ENCODE measurements at regions not wholly inside any gene's neighbourhood (a gene's known extent, or its start where the extent isn't known, plus 50 kb on each side); places are given as distances from the start of the nearest gene placed in this dataset.
"Not testable (repeated sequence)": the region's sequence is repeated elsewhere in the genome, so short reads cannot be mapped to it uniquely, and the experiment has no call there.

DNA sequence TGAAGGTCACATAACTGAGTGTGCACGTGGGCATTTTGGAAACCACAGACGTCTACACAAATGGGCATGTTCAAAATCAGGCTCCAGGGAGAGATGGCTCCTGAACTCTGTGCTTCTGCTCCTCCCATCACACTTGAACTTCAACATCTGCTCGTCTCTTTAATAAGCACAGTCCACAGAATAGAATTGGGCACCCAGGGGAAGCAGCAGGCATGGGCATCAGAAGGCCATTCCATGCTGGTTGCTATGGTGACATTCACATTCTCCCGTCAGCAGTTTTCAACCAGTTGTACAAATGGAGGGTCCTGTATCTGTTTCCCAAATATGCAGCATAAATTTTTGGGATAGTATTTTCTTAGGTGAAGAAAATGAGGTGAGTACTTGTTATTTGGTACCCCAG lies 183.7 kb upstream of the COPS8 start:
- DNase-seq (ENCODE audit: low spot score), result no peak

DNA sequence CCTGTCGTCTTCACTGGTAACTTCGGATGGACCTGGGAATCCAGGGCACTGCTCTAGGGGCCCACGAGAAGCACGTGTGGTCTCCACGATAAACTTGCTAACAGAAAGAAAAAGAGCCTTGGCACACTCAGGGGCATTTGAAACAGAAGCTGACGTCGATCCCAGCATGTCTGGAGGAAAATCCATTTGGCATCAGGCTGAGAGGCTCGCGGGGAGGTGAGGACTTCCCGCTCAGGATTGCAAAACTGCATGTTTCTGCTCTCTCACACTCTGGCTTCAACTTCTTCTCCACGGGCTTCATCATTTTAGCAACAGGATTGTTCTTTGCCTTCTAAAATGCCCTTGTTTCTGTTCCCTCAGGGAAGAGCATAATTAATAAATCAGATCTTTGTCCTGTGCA lies 181.7 kb upstream of the COPS8 start:
- no peak for DNase-seq (ENCODE audit: low spot score)

DNA sequence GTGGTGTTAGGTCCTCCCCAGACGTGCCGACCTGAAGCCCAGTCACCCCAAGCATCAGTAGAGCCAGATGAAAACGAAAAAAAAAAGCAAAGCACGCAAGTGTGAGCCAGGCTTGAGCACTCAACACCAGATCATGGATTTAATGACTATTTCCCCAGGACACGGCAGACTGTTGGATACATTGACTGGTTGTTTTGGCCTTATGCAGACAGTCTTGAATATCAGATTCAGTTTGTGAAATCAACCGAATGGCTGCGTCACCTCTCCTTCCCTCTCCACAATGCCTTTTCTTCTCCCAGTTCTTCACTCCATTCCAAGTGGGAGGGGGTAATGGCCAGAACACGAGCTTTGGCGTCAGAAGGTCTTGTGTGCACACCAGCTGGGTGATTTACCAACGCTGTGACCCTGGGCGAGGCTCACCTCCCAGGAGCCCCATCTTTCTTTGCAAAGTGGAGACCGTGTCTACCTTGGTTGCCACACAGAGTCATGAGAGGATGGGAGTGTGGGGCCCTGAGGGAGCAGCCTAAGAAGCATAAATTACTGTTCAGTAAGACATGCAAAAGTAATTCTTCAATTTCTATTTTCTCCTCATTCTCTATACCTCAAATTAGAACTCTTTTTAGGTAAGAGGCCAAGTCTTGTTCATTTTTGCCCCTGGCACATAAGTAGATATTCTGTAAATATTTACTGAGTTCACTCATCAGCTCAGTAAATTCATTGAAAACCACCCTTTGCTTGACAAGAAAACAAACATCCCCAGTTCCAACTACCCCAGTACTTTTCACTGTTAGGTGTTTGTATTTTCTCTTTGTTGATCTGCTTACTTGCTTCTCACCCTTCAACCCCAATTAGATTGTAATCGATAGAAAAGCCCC lies 181.1 kb upstream of the COPS8 start:
- no peak for DNase-seq (ENCODE audit: low spot score)

DNA sequence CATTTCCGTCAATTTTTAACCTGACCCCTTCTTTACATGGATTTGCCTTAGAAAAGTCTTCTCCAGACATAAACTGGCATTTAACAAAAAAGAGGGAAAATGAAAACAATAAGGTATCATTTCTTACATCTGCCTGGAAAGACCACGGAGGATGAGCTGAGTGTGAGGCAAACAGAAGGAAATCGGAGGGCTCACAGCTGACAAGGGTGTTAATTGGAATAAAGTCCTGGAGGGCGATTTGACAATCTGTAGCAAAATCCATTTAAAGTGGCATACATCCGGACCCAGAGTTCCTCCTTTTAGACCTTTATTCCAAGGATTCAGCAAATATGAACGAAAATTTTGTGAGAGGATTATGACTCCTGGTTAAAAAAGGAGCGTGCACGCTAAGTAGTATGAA lies 179.7 kb upstream of the COPS8 start:
- no peak for DNase-seq (ENCODE audit: low spot score)

- no peak for DNase-seq (ENCODE audit: low spot score)
Measured at GRCh38 chr2:236908439-236909192, 177.1 kb upstream of the COPS8 start.

- no peak for DNase-seq (ENCODE audit: low spot score)
Measured at GRCh38 chr2:236909193-236909504, 176.5 kb upstream of the COPS8 start.

DNA sequence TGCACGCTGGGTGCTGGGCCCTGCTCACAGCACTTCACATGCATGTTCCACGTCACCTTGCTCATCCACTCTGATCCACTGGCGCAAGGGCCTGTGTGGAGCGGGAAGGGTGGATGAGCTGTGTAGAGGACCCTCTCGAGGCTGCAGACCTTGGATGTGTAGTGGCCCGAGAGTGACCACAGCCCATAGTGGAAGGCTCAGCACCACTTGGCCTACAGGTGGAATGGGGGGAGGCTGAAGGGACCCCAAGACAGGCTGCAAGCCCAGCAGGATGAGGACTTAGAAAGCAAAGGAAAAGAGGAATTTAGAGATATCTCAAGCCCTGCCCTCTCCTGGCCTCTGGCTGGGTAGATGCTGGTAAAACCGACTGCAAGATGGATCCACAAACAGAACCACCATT lies 175.9 kb upstream of the COPS8 start:
- no peak for DNase-seq (ENCODE audit: low spot score)

DNA sequence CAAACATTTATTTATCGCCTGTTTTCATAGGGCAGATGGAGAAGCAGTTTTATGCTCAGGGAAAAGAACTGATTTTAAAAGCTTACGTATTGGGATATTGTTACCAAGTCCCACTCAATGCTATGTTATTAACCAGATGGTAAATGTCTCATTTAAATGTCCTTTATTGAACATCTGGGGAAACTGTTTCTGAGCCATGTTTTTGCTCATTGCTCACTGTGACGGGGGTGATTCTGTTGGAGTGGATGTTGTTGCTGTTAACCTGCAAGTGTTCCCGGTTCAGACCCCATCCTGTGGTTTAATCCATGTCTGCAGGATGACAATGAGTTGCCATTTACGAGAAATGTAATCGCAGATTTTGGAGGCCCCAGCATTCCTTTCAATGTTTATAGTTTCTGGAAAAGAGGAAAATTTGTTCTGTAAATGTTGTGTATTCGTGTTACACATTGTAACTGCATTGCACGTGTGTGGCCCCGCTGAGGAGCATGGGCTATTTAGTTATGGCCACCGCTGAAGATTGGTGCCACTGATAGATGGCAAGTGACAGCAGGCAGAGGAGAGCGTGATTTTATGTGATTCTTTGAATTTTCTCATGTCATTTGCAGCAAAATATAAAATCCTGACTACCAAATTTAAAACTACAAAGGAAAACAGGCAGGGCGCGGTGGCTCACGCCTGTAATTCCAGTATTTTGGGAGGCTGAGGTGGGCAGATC lies 174.8 kb upstream of the COPS8 start:
- DNase-seq (ENCODE audit: low spot score), result no peak

- no peak for DNase-seq (ENCODE audit: low spot score)
Measured at GRCh38 chr2:236912326-236913120, 173.2 kb upstream of the COPS8 start.

DNA sequence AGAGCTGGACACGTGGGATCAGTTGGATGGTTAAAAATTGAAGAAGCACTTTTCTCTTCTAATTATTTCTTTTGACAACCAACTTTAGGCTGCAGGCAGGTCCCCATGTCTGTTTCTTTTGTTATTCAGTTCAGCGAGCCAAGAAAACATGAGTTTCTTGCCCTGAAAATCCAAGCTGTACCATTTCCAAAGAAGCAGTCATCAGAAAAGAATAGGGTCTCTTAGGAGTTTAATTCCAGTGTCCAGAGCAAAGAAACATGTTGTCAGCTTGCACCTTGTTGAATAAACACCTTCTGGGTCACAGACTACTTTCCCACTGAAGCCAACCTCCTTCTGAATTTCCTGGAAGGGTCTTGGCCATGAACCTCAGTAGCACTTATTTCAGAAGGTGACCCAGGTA lies 170.5 kb upstream of the COPS8 start:
- no peak for DNase-seq (ENCODE audit: low spot score)

DNA sequence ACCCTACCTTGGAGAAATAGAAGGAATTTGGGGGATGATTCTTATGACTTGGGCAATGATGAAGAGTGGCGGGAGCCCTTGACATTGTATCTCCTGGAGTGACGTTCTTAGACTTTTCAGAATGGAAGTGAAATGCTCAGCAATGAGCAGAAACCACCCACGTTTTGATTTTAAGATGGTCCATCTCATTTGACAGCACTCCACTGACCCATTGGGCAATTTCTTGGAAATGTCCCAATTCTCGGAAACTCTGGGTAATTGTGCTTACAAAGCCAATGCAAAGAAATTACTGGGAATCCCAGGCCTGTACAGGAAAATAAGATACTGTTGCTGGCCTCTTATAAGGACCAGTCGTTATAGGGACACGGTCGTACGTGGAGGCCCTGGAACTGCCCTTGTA lies 170.0 kb upstream of the COPS8 start:
- DNase-seq (ENCODE audit: low spot score), result no peak

- no peak for DNase-seq (ENCODE audit: low spot score)
Measured at GRCh38 chr2:236916181-236916580, 169.5 kb upstream of the COPS8 start.

- DNase-seq (ENCODE audit: low spot score), result no peak
Measured at GRCh38 chr2:236916651-236917050, 169.0 kb upstream of the COPS8 start.

- DNase-seq (ENCODE audit: low spot score), result no peak
Measured at GRCh38 chr2:236917164-236917563, 168.5 kb upstream of the COPS8 start.

- DNase-seq (ENCODE audit: low spot score), result no peak
Measured at GRCh38 chr2:236918545-236918944, 167.1 kb upstream of the COPS8 start.

DNA sequence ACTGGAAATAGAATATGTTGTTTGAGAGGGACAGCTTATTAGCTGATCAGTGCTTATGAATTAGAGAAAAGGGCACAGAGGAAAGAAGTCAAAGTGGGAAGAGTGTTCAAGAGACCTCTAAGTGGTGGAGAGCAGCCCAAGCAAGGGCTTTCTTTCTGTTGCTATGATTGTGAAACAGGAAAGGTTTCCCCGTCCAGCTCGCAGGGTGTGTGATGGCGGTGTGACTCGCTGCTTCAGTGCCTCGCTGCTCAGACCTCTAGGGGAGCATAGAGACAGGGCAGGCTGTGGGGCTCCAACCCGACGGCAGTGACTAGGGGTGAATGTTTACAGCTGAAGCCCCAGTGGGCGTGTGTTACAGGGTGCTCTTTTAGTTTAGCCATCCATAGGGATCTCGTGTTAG lies 166.5 kb upstream of the COPS8 start:
- no peak for DNase-seq (ENCODE audit: low spot score)

- not testable (repeated sequence) for DNase-seq (ENCODE audit: low spot score)
Measured at GRCh38 chr2:236919801-236920379, 165.8 kb upstream of the COPS8 start.

DNA sequence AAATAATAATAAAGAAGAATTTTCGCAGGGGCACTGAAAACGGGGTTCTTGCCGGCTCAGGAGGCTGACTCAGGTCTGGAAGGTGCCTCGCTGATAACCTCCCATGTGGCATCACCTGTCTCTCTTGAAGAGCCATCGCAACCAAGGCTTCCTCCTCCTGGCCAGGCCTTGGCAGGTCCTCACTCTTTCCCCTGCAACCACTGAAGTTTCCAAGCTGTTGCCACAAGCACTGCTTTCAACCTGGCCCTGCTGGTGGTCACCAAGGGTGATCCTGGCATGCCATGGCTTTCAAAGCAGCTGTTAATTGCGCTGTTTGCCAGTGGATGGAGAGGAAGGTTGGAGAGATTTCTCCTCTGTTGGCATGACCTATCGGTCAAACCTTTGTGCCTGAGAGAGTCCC lies 163.6 kb upstream of the COPS8 start:
- no peak for DNase-seq (ENCODE audit: low spot score)

DNA sequence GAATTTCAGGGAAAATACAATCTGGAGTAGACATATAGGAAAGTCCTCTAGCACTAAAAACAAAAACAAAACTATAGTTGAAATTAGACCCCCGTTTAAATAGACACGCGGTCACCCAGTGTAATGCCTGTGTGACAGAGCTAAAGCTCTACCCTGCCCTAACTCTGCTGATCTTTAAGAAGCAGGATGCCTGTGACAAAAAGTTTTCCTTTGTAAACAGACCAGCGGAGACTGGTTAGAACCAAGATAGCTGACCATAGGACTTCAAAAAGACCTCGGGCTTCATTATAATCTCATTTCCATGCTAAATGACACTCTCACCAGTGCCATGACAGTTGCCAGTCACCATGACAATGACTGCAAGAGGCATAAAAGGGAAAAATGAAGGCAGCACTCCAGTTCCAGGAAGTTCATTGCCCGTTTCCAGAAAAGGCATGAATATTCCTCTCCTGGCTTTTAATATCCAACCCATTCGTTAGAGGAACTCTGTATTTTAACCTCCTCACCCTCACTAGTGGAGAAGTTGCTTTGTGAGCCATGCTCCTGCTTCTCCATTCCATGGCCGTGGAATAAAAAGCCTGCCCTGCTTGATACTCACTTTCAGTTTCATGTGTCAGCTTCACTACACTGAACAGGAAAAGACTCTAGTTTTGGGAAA lies 157.2 kb upstream of the COPS8 start:
- DNase-seq (ENCODE audit: low spot score), result no peak

DNA sequence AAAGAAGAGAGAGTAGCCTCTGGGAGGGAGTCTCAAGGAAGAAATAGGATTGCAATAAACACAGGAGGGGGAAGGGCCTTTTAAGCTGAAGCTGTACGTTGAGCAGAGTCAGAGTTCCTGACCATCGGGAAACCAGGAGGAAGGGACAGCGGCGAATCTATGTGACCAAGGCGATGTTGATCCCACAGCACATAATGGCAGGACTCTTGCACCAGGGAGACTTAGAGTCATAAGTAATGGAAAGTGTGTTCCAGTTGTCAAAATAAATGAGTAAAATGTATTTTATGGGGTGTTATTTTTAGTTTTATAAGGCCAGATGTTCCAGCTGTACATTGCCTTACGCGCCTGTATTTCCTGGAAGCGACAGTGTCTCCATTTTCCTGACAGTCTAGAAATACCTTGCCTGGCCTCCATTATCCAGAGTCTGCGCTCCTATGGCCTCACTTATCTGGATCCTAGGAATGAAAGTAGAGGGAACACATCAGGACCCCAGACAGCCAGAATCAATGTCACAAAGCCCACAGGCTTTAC lies 152.8 kb upstream of the COPS8 start:
- DNase-seq (ENCODE audit: low spot score), result no peak

GRCh38 chr2:236934166-236934565 lies 151.5 kb upstream of the COPS8 start:
- DNase-seq (ENCODE audit: low spot score), result no peak

All from iPS-NIHi11 (cell line).